ENCODE measurements at regions not wholly inside any gene's neighbourhood (a gene's known extent, or its start where the extent isn't known, plus 50 kb on each side); places are given as distances from the start of the nearest gene placed in this dataset.

DNA sequence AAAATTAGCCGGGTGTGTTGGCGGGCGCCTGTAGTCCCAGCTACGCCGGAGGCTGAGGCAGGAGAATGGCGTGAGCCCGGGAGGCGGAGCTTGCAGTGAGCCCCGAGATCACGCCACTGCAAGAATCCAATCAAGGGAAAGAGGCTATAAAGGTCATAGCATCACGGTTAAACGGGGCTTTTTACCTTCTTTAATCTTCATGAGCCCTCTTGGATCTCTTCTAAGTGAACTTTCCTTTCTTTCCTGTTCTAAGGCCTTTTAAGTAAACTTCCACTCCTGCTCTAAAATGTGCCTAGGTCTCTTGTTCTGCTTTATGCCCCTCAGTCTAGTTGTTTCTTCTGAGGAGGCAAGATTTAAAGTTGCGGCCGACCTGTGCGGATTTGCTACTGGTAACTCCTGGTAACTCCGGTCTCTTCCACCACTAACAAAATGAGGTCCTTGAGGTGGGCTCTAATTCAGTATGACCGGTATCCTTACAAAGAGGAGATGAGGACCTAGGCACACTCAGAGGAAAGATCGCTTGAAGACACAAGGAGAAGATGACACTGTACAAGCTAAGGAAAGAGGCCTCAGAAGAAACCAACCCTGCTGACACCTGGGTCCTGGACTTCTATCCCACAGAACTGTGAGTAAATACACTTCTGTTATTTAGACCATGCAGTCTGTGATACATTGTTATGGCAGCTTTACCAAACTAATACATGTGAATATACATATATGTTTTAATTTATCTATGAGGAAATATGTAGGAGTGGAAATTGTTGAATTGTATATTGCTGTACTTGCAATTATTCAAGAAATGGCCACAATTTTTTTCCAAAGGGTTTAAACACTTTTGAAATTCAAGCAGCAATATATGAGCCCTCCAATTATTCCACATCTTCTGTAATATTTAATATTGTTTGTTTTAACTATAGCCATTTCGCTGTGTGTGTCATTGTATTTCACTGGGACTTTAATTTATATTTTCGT is 331.5 kb upstream of the CNTNAP2 start:
- TF ChIP-seq CTCF (IDR thresholded peaks at IDR 0.05) (no peak), POLR2A (IDR thresholded peaks at IDR 0.05) (no peak), POLR2AphosphoS5 (IDR thresholded peaks at IDR 0.05) (no peak)

Measured in breast epithelium (tissue), 3 donors.